ENCODE measurements at regions not wholly inside any gene's neighbourhood (a gene's known extent, or its start where the extent isn't known, plus 50 kb on each side); places are given as distances from the start of the nearest gene placed in this dataset.
"Not testable (repeated sequence)": the region's sequence is repeated elsewhere in the genome, so short reads cannot be mapped to it uniquely, and the experiment has no call there.

- no peak for DNase-seq
These were observed 69.7 kb upstream of the SIRPA start for GRCh38 chr20:1825507-1825906.

- no peak for DNase-seq
These were observed 70.4 kb upstream of the SIRPA start for GRCh38 chr20:1824834-1825233.

- DNase-seq, result no peak
These were observed 71.0 kb upstream of the SIRPA start for GRCh38 chr20:1824181-1824580.

GRCh38 chr20:1823450-1823844, 71.8 kb upstream of the SIRPA start:
- no peak for DNase-seq

- DNase-seq, result no peak
These were observed 72.4 kb upstream of the SIRPA start for GRCh38 chr20:1822564-1823449.

GRCh38 chr20:1820138-1821079, 74.8 kb upstream of the SIRPA start:
- DNase-seq, result no peak

- DNase-seq, result no peak
These were observed 75.7 kb upstream of the SIRPA start for GRCh38 chr20:1819311-1820137.

GRCh38 chr20:1818895-1819294, 76.3 kb upstream of the SIRPA start:
- DNase-seq, result no peak

- no peak for DNase-seq
These were observed 76.9 kb upstream of the SIRPA start for GRCh38 chr20:1818247-1818840.

GRCh38 chr20:1817577-1818211, 77.5 kb upstream of the SIRPA start:
- no peak for DNase-seq

GRCh38 chr20:1816384-1817381, 78.5 kb upstream of the SIRPA start:
- no peak for DNase-seq

GRCh38 chr20:1815502-1816085, 79.6 kb upstream of the SIRPA start:
- DNase-seq, result no peak

- not testable (repeated sequence) for DNase-seq
These were observed 80.3 kb upstream of the SIRPA start for GRCh38 chr20:1814861-1815260.

GRCh38 chr20:1813674-1814635, 81.3 kb upstream of the SIRPA start:
- no peak for DNase-seq

GRCh38 chr20:1813101-1813529, 82.1 kb upstream of the SIRPA start:
- DNase-seq, result no peak

- DNase-seq, result no peak
These were observed 83.3 kb upstream of the SIRPA start for GRCh38 chr20:1811621-1812498.

- DNase-seq, result no peak
These were observed 84.1 kb upstream of the SIRPA start for GRCh38 chr20:1810926-1811620.
